Loucy (cell line): ENCODE measurements at regions not wholly inside any gene's neighbourhood (a gene's known extent, or its start where the extent isn't known, plus 50 kb on each side); places are given as distances from the start of the nearest gene placed in this dataset.

Source experiments
- EZH2phosphoT487 ChIP-seq: fragments of 200-600 bp; IDR thresholded peaks from 2 replicates; pipeline ENCODE4 v1.6.1; 2018; ENCODE audit warnings: antibody characterized with exemption, mild to moderate bottlenecking, moderate library complexity, borderline replicate concordance
- TF ChIP-seq, protein P1 (sequence below): fragments of 200-600 bp; sonication (generic); conservative IDR thresholded peaks from 2 replicates; pipeline ENCODE4 v1.5.1; 2014; ENCODE audit warnings: mild to moderate bottlenecking, antibody characterized with exemption, low read length

GRCh38 chr1:50350868-50351267 lies 72.4 kb downstream of the DMRTA2 start:
- TF ChIP-seq, protein P1, sequence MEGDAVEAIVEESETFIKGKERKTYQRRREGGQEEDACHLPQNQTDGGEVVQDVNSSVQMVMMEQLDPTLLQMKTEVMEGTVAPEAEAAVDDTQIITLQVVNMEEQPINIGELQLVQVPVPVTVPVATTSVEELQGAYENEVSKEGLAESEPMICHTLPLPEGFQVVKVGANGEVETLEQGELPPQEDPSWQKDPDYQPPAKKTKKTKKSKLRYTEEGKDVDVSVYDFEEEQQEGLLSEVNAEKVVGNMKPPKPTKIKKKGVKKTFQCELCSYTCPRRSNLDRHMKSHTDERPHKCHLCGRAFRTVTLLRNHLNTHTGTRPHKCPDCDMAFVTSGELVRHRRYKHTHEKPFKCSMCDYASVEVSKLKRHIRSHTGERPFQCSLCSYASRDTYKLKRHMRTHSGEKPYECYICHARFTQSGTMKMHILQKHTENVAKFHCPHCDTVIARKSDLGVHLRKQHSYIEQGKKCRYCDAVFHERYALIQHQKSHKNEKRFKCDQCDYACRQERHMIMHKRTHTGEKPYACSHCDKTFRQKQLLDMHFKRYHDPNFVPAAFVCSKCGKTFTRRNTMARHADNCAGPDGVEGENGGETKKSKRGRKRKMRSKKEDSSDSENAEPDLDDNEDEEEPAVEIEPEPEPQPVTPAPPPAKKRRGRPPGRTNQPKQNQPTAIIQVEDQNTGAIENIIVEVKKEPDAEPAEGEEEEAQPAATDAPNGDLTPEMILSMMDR, result no peak
- no peak for TF ChIP-seq EZH2phosphoT487
